CD14-positive monocyte (primary cell): ENCODE measurements at regions not wholly inside any gene's neighbourhood (a gene's known extent, or its start where the extent isn't known, plus 50 kb on each side); places are given as distances from the start of the nearest gene placed in this dataset.

ENCODE experiments used
- DNase-seq, 3 donors: peaks; one replicate each; pipeline ENCODE4 v3.0.0-alpha.2; 2011 to 2022
- H2AFZ ChIP-seq: 2 replicates; pipeline ENCODE4 v1.6.0; 2012; ENCODE audit warnings: mild to moderate bottlenecking, low read depth, low read length, inconsistent platforms; ENCODE audit not compliant: insufficient read depth, poor library complexity, severe bottlenecking
- H3K27ac ChIP-seq, 2 donors: 1 replicate in 1 of 2; 2 replicates in 1 of 2; pipeline ENCODE4 v1.5.1; 2012 to 2013; ENCODE audit warnings: low read length in 2 of 2, control low read depth in 1 of 2, inconsistent platforms in 1 of 2, low read depth in 1 of 2, mild to moderate bottlenecking in 1 of 2
- H3K27me3 ChIP-seq, 2 donors: one replicate each; pipeline versions ENCODE4 v1.6.0 to v1.6.1; 2011 to 2013; ENCODE audit warnings: low read length in 2 of 2; ENCODE audit not compliant: control insufficient read depth in 2 of 2, insufficient read depth in 2 of 2
- H3K36me3 ChIP-seq, 2 donors: replicated peaks in 1 of 2; 1 replicate in 1 of 2; 2 replicates in 1 of 2; pipeline versions ENCODE4 v1.5.1 to v1.6.1; 2012 to 2013; ENCODE audit warnings: low read length in 2 of 2, control low read depth in 1 of 2, inconsistent platforms in 1 of 2, mild to moderate bottlenecking in 1 of 2; ENCODE audit not compliant: insufficient read depth in 2 of 2, control insufficient read depth in 1 of 2
- H3K4me1 ChIP-seq, 2 donors: 1 replicate in 1 of 2; 2 replicates in 1 of 2; pipeline versions ENCODE4 v1.5.1 to v1.6.1; 2012 to 2013; ENCODE audit warnings: low read length in 2 of 2, control low read depth in 1 of 2, inconsistent platforms in 1 of 2, mild to moderate bottlenecking in 1 of 2, moderate library complexity in 1 of 2; ENCODE audit not compliant: insufficient read depth in 2 of 2, control insufficient read depth in 1 of 2
- H3K4me2 ChIP-seq: replicated peaks from 2 replicates; pipeline ENCODE3; 2012; ENCODE audit warnings: low read length, moderate library complexity, mild to moderate bottlenecking; ENCODE audit not compliant: poor library complexity, severe bottlenecking; ENCODE audit errors: extremely low read depth
- H3K4me3 ChIP-seq, 3 experiments: fragments of 200-600 bp in 1 of 3; sonication (generic) in 1 of 3; replicated peaks in 1 of 3; 1 replicate in 2 of 3; 2 replicates in 1 of 3; pipeline ENCODE4 v1.5.1; 2011 to 2013; ENCODE audit warnings: low read length in 3 of 3, mild to moderate bottlenecking in 3 of 3, control low read depth in 2 of 3, low read depth in 2 of 3, inconsistent platforms in 1 of 3, moderate library complexity in 1 of 3
- H3K79me2 ChIP-seq: 2 replicates; pipeline ENCODE4 v1.6.0; 2012; ENCODE audit warnings: mild to moderate bottlenecking, control low read depth, inconsistent platforms, low read length, moderate library complexity; ENCODE audit not compliant: insufficient read depth
- H3K9ac ChIP-seq: 2 replicates; pipeline ENCODE4 v1.6.0; 2017; ENCODE audit warnings: low read length, mild to moderate bottlenecking; ENCODE audit not compliant: insufficient read depth, poor library complexity, severe bottlenecking
- H3K9me3 ChIP-seq, 2 donors: replicated peaks in 1 of 2; 1 replicate in 1 of 2; 2 replicates in 1 of 2; pipeline versions ENCODE4 v1.5.1 to v1.6.1; 2012 to 2013; ENCODE audit warnings: low read length in 2 of 2, control low read depth in 1 of 2; ENCODE audit not compliant: control insufficient read depth in 1 of 2, insufficient read depth in 1 of 2
- H4K20me1 ChIP-seq: 2 replicates; pipeline ENCODE4 v1.6.0; 2012; ENCODE audit warnings: mild to moderate bottlenecking, low read length, control low read depth, moderate library complexity; ENCODE audit not compliant: insufficient read depth
- H3K27ac Mint-ChIP-seq, 7 donors: one replicate each; pipeline ENCODE4 v1.8.0; 2020; ENCODE audit warnings: mild to moderate bottlenecking in 7 of 7, mixed read lengths in 7 of 7, moderate library complexity in 6 of 7, inconsistent platforms in 2 of 7
- H3K27me3 Mint-ChIP-seq, 3 donors: one replicate each; pipeline ENCODE4 v1.8.0; 2021 to 2022; ENCODE audit warnings: low read depth in 3 of 3, mild to moderate bottlenecking in 3 of 3, mixed read lengths in 3 of 3, moderate library complexity in 3 of 3, inconsistent platforms in 1 of 3
- H3K36me3 Mint-ChIP-seq, 2 donors: one replicate each; pipeline ENCODE4 v1.8.0; 2020; ENCODE audit warnings: mixed read lengths in 2 of 2, inconsistent platforms in 1 of 2, mild to moderate bottlenecking in 1 of 2
- H3K4me1 Mint-ChIP-seq: one replicate; pipeline ENCODE4 v1.8.0; 2020; ENCODE audit warnings: mild to moderate bottlenecking, mixed read lengths
- H3K4me3 Mint-ChIP-seq, 2 donors: one replicate each; pipeline ENCODE4 v1.8.0; 2020; ENCODE audit warnings: mild to moderate bottlenecking in 2 of 2, mixed read lengths in 2 of 2, moderate library complexity in 1 of 2
- H3K9me3 Mint-ChIP-seq, 7 donors: one replicate each; pipeline ENCODE4 v1.8.0; 2020 to 2022; ENCODE audit warnings: mixed read lengths in 7 of 7, mild to moderate bottlenecking in 6 of 7, moderate library complexity in 6 of 7, inconsistent platforms in 2 of 7
- whole genome bisulfite sequencing: methylation state at CpG from one replicate; pipeline ENCODE4 v1.1.5; 2013; ENCODE audit warnings: missing lambda C conversion rate; ENCODE audit not compliant: insufficient coverage; 5-methylcytosine and 5-hydroxymethylcytosine counted together
- intact Hi-C, 2 donors: fragments of 100-400 bp; cut with micrococcal nuclease; formaldehyde crosslinking; loops; one replicate each; pipeline versions ENCODE4 v1.15.0 to v1.15.1; 2023
- TF ChIP-seq, protein P1 (sequence below): fragments of 200-600 bp; IDR thresholded peaks from one replicate; pipeline ENCODE4 v1.8.0; 2022; ENCODE audit warnings: antibody characterized with exemption, mild to moderate bottlenecking

DNA sequence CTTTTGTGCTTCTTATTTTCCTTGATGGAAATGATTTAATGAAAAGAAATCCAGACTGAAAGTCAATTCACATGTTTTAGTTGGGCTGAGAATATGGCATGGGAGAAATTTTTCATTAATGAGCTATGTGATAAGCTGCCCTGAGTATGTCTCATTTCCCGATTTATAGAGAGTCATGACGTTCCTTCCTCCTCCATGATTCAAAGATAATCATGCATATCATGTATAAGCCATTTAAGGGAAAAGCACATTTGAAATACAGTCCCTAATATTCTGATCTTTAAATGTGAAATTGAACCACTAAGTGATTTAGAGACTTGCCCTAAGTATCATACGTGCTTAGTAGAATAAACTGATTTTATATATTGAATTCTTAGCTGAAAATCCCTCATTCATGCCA is 840.9 kb downstream of the PCDH17 start:
- TF ChIP-seq, protein P1, sequence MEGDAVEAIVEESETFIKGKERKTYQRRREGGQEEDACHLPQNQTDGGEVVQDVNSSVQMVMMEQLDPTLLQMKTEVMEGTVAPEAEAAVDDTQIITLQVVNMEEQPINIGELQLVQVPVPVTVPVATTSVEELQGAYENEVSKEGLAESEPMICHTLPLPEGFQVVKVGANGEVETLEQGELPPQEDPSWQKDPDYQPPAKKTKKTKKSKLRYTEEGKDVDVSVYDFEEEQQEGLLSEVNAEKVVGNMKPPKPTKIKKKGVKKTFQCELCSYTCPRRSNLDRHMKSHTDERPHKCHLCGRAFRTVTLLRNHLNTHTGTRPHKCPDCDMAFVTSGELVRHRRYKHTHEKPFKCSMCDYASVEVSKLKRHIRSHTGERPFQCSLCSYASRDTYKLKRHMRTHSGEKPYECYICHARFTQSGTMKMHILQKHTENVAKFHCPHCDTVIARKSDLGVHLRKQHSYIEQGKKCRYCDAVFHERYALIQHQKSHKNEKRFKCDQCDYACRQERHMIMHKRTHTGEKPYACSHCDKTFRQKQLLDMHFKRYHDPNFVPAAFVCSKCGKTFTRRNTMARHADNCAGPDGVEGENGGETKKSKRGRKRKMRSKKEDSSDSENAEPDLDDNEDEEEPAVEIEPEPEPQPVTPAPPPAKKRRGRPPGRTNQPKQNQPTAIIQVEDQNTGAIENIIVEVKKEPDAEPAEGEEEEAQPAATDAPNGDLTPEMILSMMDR, result no peak
- H3K4me1 ChIP-seq, result no peaks in the 10 kb centered on the region
- no peak overlapping the region for H3K4me3 Mint-ChIP-seq
- H3K4me1 Mint-ChIP-seq, result no peaks in the 10 kb centered on the region
- H3K4me2 ChIP-seq, result no peak overlapping the region
- intact Hi-C loops, result no loop called here
- no peak overlapping the region for H3K4me3 ChIP-seq
- peaks cover 3 to 5% (median 3%) of the 10 kb centered on the region in 7 donors for H3K9me3 Mint-ChIP-seq
- no peak overlapping the region for H3K27ac Mint-ChIP-seq
- no peaks in the 10 kb centered on the region for H3K79me2 ChIP-seq
- no peaks in the 10 kb centered on the region for H3K9me3 ChIP-seq
- no peaks in the 10 kb centered on the region for H3K36me3 ChIP-seq
- WGBS, result no CpG with 5 or more reads among the region's 3 CpGs
- H3K27me3 ChIP-seq, result no peaks in the 10 kb centered on the region
- H3K9ac ChIP-seq, result no peak overlapping the region
- H4K20me1 ChIP-seq, result no peaks in the 10 kb centered on the region
- no peaks in the 10 kb centered on the region for H3K36me3 Mint-ChIP-seq
- no peak overlapping the region for H3K27ac ChIP-seq
- H3K27me3 Mint-ChIP-seq, result no peaks in the 10 kb centered on the region
- no peak for DNase-seq
- H2AFZ ChIP-seq, result no peak overlapping the region

GRCh38 chr13:58474581-58474980 is 843.0 kb downstream of the PCDH17 start:
- Histone ChIP-seq H3K9ac (no peak overlapping the region), H3K9me3 (no peaks in the 10 kb centered on the region), H3K36me3 (no peaks in the 10 kb centered on the region), H3K79me2 (no peaks in the 10 kb centered on the region), H3K4me3 (no peak overlapping the region), H3K27ac (no peak overlapping the region), H3K4me1 (no peaks in the 10 kb centered on the region), H4K20me1 (no peaks in the 10 kb centered on the region), H2AFZ (no peak overlapping the region), H3K4me2 (no peak overlapping the region), H3K27me3 (no peaks in the 10 kb centered on the region)
- Mint-ChIP-seq H3K9me3 (peaks cover 0 to 9% (median 5%) of the 10 kb centered on the region in 7 donors), H3K4me1 (no peaks in the 10 kb centered on the region), H3K27ac (no peak overlapping the region), H3K36me3 (no peaks in the 10 kb centered on the region), H3K27me3 (no peaks in the 10 kb centered on the region), H3K4me3 (no peak overlapping the region)
- TF ChIP-seq, protein P1, result no peak
- DNase-seq, result no peak
- intact Hi-C loops, result no loop called here
